NCI-H69 (cell line): ENCODE measurements at regions not wholly inside any gene's neighbourhood (a gene's known extent, or its start where the extent isn't known, plus 50 kb on each side); places are given as distances from the start of the nearest gene placed in this dataset.

Experiments used
- DNase-seq: peaks from one replicate; lab custom pipeline; 2025; lab: John Stamatoyannopoulos, UW

DNA sequence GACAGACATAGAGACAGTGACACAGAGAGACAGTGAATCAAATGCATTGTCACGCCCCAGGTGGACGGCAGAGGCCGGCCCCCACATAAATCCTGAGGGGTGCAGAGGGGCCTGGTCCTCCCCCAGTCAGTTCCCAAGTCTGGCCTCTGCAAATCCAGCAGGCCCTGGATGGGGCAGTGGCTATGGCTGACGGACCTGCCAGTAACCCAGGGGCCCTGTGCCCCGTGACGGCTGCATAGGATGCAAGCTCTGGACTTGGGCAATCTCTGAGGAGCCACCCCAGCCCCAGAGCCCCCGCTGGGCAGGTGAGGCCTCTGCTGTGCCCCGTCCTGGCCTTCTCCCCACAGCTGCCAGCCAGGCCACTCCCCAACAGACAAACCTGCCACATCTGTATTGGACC is 204.5 kb downstream of the BRD1 start:
- no peak for DNase-seq

- DNase-seq, result no peak
Observed at GRCh38 chr22:49622241-49623105, 205.2 kb downstream of the BRD1 start.

DNA sequence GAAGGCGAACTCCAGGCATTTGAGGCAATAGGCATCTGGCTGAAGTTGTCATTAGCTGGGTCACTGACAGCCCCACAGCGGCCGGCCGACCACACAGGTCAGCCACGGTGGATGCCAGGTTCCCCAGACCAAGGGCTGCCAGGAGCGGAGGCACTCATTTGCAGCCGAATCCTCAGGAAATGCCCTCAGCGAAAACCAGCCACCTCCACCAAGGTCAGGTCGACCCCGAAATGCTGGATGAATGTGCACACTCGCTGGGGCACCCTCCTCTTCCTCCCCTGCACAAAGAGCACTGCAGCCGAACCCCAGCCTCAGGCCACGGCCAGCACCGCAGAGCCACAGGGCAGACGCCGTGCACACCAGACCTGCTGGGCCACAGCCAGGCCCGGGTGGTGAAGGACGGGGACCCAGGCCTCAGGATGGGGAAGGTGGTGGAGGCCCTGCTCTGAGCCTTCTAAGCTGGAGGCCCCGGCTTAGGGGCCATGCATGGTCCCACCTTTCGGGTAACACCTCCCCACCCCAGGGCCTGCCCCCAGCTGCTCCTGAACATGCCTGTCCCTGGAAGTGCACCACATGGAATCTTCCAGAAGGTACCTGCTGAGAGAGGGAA is 206.0 kb downstream of the BRD1 start:
- no peak for DNase-seq

DNA sequence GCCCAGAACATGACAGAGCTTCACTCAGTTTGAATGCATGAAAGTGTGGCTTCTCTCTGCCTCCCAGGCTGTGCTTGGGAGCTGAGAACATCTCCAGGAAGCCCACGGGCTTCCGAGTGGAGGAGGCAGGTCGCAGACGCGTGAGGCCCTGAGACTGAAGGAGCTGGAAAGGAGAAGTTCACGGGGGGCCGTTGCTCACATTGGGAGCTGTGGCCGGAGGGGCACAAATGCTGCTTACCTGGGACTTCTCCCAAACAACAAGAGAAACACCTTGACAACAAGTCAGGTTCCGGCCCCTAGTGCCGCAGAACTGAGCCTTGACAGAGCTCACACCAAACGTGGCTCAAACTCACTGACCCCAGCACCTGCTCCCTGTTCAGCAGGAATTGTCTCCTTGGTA is 207.0 kb downstream of the BRD1 start:
- no peak for DNase-seq

- no peak for DNase-seq
Observed at GRCh38 chr22:49620003-49620556, 207.6 kb downstream of the BRD1 start.

DNA sequence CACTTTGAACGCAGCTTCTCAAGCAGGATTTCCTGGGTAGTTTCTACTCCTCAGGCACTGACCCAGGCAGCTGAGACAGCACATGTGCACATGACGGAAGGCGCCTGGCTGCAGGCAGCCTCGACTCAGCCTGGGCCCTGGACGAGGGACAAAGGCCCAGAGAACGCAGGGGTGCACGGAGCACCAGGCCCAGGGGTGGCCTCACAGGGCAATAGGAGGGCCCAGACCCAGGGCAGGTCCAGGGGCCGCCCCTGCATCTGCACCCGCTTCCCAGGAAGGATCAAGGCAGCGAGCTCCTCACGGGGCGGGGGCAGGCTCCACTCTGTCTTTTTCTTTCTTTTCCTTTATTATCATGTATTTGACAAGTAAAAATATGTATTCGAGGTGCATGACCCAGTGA is 208.4 kb downstream of the BRD1 start:
- no peak for DNase-seq

GRCh38 chr22:49618677-49618953 is 209.1 kb downstream of the BRD1 start:
- no peak for DNase-seq

DNA sequence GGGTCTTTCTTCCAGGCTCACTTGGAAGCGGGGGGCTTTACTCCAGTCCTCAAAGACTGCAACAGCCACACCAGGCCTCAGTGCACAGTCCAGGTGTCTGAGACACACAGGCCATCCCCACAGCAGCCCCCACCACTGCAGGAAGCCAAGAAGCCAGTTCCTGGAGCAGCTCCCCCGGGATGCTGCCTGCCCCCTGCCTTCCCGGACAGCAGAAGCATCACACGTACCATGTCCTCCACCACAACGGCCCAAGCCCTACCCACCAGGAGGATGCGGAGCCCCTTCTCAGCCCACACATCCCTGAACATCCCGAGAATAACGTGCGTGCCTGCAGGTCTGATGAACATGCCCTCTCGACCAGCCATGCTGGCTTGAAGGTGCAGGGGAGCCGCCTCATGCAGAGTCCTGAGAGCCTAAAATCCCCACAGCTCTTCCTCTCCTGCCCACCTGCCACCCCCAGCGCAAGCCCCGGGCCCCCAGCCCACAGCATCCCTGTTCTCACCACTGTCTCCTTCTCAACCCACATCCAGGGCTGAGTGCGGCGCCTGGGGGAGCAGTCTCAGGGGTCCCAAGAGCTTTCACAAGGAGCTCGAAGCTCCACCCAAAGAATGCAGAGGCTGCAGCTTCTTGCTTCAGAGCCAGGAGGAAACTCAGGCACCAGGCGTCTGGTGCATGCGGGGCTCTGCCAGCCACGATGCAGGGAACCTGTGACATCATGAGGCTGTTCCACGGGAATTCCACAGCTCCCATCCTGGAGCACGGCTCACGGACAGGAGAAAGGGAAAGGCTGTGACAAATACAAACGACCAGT is 209.6 kb downstream of the BRD1 start:
- DNase-seq, result no peak

GRCh38 chr22:49617264-49617663 is 210.4 kb downstream of the BRD1 start:
- no peak for DNase-seq

DNA sequence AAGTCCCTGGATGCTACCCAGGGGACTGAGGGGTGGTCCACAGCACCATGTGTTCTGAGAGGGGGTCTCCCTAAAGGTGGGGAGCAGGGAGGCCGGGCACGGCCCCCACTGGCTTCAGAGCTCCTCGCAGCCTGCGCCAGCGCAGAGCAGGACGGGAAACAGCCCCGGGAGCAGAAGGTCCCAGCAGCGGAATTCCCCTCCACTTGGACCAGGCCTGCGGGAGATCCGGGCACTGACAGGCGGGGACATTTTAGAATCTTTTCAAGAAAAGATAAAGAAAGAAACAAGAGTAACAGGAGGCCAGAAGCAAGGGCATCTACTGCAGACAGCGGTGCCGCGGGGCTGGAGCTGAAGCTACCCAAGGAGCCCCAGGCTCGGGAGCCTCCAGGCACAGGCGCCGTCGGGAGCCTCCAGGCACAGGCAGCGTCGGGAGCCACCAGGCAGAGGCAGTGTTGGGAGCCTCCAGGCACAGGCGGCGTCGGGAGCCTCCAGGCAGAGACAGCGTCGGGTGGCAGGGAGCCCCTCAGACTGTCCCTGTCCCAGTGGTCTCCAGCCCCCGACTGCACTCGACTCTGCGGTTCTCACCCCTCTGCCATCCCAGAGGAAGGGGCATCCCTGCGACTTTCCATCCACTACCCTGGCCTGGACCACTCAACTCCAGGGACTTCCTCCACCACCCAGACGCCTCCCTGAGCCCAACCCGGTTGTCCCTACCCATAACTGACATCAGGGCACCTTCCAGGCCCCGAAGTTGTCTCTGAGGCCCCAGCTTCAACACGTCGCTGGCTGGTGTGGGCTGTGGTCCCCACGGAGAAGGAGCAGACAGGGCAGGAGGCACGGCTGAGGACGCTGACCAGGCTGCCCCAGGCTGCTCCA is 211.1 kb downstream of the BRD1 start:
- no peak for DNase-seq

DNA sequence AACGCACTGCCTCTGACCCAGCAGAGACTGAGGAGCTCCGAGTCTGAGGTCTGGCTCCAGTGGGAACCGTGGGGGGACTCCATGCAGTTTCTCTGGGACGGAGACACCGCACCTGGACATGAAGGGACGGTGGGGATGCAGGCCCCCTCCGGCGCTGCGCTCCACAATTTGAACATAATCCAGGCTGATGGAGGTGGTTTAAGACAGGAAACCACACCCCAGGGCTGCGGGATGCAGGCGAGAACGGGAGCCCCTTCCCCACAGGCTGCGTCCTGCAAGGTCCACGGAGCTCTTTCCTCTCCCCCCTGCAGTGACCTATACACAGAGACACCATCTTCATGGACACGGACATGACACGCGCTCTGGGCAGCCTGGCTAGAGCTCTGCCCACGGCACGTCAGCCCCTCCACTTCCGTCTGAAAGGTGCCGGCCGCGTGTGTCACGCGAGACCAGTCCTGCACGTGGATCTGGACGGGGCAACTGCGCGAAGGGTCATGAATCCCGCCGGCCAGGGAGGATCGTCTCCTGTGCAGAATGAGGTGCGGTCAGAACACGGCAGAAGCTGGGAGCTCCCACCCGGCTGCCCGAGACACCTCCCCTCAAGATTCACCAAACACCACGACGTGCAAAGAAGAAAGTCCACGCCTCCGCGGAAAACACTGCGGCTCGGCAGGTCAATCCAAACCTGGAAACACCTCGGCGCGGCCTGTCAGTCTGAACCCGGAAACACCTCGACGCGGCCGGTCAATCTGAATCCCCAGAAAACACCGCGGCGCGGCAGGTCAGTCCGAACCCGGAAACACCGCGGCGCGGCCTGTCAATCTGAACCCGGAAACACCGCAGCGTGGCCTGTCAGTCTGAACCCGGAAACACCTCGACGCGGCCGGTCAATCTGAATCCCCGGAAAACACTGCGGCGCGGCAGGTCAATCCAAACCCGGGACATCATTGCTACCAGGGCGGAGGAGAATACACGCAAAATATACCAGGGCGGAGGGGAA is 212.4 kb downstream of the BRD1 start:
- DNase-seq, result no peak

DNA sequence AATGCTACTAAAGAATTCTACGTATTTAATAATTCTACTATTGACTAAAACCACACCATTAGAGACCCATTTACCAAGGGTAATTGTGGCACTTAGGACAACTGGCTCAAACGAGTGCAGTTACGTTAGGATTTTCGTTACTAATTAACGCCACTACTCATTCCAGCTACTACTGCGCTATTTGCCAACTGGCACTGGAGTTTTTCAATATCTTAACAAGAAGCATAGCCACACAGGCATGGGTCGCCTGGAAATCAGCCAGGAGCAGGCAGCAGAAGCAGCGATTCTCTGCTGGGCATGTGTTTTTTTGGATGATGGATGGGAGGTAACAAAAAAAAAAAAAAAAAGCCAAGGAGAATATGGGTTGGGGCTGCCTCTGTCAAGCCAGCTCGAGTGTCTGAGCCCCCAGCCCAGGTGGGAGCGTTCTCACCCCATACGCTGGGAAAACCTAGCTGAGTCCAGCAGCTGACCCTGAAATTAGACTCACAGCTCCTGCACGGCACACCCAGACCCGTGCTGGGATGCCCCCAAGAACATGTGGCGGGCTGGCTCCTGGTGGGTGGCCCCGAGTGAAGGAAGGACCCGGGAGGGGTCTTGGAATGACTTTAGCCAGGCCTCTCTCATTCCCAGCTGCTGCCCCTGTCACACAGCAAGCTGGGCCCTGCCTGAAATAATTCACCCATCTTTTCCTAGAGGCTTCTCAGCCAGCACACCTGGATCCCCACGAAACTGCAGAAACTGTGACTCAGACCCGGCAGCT is 214.0 kb downstream of the BRD1 start:
- no peak for DNase-seq

DNA sequence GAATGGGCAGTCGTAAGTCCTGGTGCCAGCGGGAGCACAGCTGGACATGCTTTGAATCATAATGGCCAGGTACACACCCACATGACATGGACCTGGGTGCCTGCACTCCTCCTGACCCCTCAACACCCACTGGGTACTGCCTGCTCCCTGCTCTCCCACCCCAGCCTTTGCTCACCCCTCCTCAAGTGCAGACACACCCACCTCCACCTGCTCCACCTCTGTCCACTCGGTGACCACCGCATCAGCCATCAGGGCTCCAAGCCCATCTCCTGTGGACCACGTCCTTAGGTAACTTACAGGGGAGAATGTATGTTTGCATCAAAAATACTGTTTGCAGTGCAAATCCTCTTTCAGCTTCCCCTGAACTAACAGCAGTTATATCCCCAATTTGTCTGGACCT is 214.6 kb downstream of the BRD1 start:
- DNase-seq, result no peak

- DNase-seq, result no peak
Observed at GRCh38 chr22:49609207-49609876, 218.3 kb downstream of the BRD1 start.

GRCh38 chr22:49608660-49609059 is 219.0 kb downstream of the BRD1 start:
- no peak for DNase-seq

DNA sequence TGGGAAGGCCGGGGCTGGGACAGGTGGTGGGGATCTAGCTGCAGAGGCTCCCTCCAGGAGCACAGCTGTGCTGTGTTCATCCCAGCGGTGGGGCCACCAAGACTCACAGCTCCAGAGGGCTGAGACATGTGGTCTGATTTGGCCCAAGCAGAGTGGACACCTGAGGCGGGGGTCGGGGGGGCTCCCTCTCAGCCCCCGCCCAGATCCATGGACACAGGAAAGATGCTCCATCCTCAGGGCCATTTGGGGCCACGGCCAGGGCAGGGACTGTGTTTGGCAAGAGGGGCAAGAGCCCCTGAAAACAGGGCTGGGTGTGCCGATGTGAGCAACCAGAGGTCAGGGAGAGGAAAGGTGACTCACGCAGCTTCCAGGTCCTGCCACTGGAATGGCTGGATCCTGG is 219.4 kb downstream of the BRD1 start:
- no peak for DNase-seq

GRCh38 chr22:49607821-49608220 is 219.9 kb downstream of the BRD1 start:
- no peak for DNase-seq

GRCh38 chr22:49606562-49607290 is 220.9 kb downstream of the BRD1 start:
- DNase-seq, result no peak
